IPS-11a (cell line): ENCODE measurements at regions not wholly inside any gene's neighbourhood (a gene's known extent, or its start where the extent isn't known, plus 50 kb on each side); places are given as distances from the start of the nearest gene placed in this dataset.
"Not testable (repeated sequence)": the region's sequence is repeated elsewhere in the genome, so short reads cannot be mapped to it uniquely, and the experiment has no call there.

ENCODE experiments used
- H3K4me3 ChIP-seq: one replicate; pipeline ENCODE4 v1.5.1; 2013; ENCODE audit warnings: low read depth, low read length, control low read depth

DNA sequence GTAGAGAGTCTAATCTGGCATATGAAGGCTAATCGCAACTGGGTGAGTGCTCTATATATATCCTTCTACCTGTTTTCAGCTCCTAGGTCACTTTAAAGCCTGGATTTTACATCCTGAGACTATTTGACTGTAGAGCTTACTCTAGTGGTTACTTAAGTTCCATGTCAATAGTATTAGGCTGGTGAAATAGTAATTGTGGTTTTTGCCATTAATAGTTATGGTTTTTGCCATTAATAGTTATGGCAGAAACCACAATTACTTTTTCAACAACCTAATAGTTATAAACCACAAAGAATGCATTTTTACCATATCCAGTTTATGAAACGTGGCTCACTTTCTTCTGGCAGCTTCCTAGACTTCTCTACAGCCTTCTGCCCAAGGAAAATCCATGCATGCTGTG is 263.1 kb upstream of the KIAA1217 start:
- no peak overlapping the region for H3K4me3 ChIP-seq

DNA sequence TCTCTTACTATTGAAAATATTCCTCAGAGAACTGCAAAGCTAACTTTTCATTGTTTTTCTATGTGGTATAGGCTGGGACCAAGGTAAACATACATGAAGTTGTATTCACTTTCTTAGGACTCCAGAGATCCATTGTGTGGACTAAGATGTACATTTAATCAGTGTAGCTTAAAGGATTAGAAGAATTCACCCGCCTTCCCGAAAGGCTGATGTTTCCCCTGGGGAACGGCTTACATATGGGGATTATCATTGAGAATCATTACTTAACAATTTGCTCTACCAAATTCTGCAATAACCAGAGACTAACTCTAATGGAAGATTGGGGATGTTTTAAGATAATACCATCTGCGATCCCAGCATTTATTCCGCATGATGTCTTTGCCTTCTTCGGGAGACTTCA is 257.1 kb upstream of the KIAA1217 start:
- H3K4me3 ChIP-seq, result no peak overlapping the region

GRCh38 chr10:23955456-23956225 is 253.3 kb upstream of the KIAA1217 start:
- H3K4me3 ChIP-seq, result no peak overlapping the region

GRCh38 chr10:23965123-23965522 is 243.8 kb upstream of the KIAA1217 start:
- no peak overlapping the region for H3K4me3 ChIP-seq

GRCh38 chr10:23965880-23966279 is 243.1 kb upstream of the KIAA1217 start:
- H3K4me3 ChIP-seq, result no peak overlapping the region

DNA sequence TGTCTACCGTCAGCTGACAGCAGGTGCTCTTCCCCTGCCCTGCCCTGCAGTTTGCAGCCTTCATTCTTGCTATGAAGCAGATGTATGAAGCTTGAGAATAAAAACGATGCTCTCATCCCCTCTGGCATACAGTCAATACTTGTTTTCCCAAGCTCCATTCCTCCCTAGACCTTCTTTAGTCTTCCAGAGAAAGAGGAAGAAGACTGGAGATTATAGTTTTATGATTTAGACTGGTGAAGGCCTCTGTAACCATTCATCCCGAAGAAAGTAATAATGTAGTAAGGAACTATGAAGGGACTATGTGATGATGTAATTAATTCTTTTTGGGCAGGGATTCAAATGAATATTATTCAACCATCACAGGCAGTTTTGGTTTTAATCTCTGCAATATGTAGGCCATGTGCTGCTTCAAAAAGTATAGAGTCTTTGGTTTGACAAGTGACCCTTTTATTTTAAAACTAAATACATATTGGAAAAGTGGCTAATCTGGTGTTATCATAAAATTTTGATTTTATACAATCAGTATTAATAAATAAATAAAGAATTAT is 242.4 kb upstream of the KIAA1217 start:
- no peak overlapping the region for H3K4me3 ChIP-seq

DNA sequence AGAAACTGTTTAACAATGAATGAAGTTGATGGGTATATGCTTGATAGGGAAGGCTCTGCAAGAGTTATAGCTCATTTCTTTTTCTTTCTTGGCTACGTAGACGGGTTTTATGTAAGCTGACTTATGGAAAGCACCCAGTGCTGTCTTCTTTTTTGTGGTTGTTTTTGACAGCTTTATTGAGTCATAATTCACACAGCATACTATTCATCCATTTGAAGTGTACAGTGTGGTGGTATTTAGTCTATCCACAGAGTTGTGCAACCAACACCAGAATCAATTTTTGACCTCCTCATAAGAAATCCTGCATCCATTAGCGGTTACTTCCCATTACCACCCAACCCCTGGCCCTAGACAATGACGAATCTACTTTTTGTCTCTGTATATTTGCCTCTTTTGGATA is 240.6 kb upstream of the KIAA1217 start:
- no peak overlapping the region for H3K4me3 ChIP-seq

DNA sequence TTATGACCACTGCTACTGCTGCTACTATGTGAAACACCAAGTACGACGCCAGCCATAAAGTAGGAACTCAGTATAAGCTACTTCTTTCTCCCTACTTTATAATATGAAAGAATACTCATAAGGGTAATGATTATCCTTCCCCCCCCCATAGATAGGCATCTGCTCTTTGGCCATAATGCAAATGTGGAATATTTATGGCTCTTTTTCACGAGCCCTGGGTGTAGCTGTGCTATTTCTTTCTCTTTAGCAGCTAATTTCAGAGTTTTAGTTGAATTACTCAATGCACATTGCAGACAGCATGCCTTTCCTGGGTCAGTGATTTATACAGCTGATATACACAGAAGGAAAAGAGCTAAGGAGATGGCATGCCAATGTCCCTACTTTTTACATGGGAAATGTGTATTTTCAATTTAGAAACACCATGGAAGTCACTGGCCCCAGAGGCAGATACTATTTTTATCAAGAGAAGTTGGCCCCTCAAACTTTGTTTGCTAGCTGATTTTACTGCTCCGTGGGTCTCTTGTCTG is 234.1 kb upstream of the KIAA1217 start:
- no peak overlapping the region for H3K4me3 ChIP-seq

- no peak overlapping the region for H3K4me3 ChIP-seq
These were observed 233.5 kb upstream of the KIAA1217 start for GRCh38 chr10:23975431-23975830.

GRCh38 chr10:23976275-23976674 is 232.7 kb upstream of the KIAA1217 start:
- H3K4me3 ChIP-seq, result no peak overlapping the region

- no peak overlapping the region for H3K4me3 ChIP-seq
These were observed 230.6 kb upstream of the KIAA1217 start for GRCh38 chr10:23978317-23978716.

- no peak overlapping the region for H3K4me3 ChIP-seq
These were observed 228.8 kb upstream of the KIAA1217 start for GRCh38 chr10:23980094-23980493.

GRCh38 chr10:23981520-23982309 is 227.2 kb upstream of the KIAA1217 start:
- no peak overlapping the region for H3K4me3 ChIP-seq

DNA sequence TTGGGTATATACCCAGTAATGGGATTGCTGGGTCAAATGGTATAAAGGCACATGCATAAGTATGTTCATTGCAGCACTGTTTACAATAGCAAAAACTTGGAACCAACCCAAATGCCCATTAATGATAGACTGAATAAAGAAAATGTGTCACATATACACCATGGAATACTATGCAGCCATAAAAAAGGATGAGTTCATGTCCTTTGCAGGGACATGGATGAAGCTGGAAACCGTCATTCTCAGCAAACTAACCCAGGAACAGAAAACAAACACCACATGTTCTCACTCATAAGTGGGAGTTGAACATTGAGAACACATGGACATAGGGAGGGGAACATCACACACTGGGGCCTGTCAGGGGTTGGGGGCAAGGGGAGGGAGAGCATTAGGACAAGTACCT is 224.5 kb upstream of the KIAA1217 start:
- not testable (repeated sequence) for H3K4me3 ChIP-seq

GRCh38 chr10:23988006-23988405 is 220.9 kb upstream of the KIAA1217 start:
- no peak overlapping the region for H3K4me3 ChIP-seq

DNA sequence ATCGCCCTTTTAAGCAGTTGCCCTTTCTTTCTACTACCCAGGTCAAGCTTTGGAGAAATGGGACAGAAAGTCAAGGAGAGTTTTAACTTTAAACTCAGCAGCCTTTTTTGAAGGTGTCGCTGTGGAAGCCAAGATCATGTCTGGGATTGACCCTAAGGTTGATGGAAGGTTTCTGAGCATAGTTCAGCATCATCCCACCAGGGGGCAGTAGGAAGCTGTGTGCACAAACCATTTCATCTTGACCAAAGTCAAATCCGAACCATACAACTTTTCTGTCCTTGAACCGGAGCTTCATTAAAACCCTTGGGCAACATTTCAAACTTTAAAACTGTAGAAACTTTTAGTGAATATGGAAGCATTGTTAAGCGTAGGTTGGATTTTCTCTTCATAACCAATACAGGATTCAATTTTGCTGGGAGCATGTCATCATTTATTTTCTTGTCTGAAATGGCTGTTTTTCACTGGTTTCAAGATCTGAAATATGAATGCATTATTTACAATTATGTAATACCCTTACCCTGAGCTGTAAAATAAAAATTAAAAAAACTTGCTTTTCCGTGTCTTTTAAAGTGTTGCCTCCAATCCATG is 214.4 kb upstream of the KIAA1217 start:
- H3K4me3 ChIP-seq, result no peak overlapping the region

- no peak overlapping the region for H3K4me3 ChIP-seq
These were observed 209.5 kb upstream of the KIAA1217 start for GRCh38 chr10:23999445-23999844.

DNA sequence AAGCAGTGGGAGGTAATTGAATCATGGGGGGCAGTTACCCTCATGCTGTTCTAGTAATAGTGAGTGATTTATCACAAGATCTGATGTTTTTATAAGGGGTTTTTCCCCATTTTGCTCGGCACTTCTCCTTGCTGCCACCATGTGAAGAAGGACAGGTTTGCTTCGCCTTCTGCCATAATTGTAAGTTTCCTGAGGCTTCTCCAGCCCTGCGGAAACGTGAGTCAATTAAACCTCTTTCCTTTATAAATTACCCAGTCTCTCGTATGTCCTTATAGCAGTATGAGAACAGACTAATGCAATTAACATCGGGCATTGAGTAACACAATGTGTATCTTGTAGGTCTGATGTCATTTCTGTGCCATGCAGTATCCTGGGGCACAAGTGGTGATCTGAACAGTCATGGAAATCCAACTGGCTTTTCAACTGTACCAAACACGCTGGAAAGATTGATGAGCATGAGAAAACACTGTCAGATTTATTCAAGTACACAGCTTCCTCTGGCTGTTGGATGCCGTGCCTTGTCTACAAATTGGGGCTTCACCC is 208.6 kb upstream of the KIAA1217 start:
- H3K4me3 ChIP-seq, result no peak overlapping the region

DNA sequence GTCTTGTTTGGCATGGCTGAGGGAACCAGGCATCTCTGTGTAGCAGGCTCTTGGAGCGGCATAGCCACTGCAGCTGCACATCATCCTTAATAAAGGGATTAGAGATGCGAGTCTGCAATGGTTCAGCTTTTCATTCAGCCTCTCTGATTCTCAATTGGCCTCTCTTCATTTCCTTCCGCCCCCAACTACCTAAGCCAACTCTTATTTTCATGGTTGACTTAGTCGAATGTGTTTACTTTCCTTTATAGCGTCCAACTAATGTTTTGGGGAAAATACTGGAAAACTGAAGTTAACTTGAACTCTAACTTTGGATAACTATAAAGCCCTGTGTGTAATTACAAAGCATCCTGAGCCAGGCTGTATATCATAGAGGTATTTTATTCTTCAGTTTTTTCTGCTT is 202.2 kb upstream of the KIAA1217 start:
- H3K4me3 ChIP-seq, result no peak overlapping the region

DNA sequence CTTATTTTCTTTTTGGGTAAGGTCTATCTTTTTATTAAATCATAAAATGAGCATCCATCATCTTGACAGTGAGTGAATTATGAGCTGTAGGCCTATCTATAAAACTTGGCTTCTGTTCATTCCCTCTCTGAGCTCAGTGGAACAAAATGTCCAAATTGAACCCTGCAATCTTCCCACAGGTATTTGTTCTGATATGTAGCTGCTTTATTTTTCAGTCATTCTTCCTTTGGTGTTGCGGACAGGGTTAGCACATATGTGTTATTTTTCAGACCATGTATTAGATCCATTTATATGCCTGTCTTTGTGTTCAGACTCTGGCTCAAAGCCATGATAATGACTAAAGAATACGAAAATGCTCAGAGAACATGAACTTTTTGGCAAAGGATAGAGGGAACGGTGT is 201.6 kb upstream of the KIAA1217 start:
- H3K4me3 ChIP-seq, result no peak overlapping the region
